CD4-positive, alpha-beta T cell (primary cell): ENCODE measurements at regions not wholly inside any gene's neighbourhood (a gene's known extent, or its start where the extent isn't known, plus 50 kb on each side); places are given as distances from the start of the nearest gene placed in this dataset.

ENCODE experiments used
- ATAC-seq: fragments of 200-7000 bp; cut with Tn5 transposase; one replicate; pipeline ENCODE4 v1.10.0; 2022; ENCODE audit warnings: mild to moderate bottlenecking; ENCODE audit not compliant: poor library complexity
- CTCF ChIA-PET: fragments of 350-600 bp; sonication (Branson Sonifier 250); formaldehyde crosslinking; loops from one replicate; lab custom pipeline; 2021; ENCODE audit warnings: antibody characterized with exemption, inconsistent platforms; lab: Charles Lee
- POLR2A ChIA-PET: fragments of 350-600 bp; sonication (Branson Sonifier 250); formaldehyde crosslinking; loops from one replicate; lab custom pipeline; 2021; ENCODE audit warnings: antibody characterized with exemption, inconsistent platforms; lab: Charles Lee
- DNase-seq, 14 experiments: peaks; one replicate each; pipeline ENCODE4 v3.0.0-alpha.2; 2013 to 2020; ENCODE audit warnings: mixed read lengths in 2 of 14
- H3K27ac ChIP-seq, 2 donors: one replicate each; pipeline versions ENCODE4 v1.5.1 to v1.7.0; 2013; ENCODE audit warnings: low read length in 2 of 2, low read depth in 1 of 2, mild to moderate bottlenecking in 1 of 2
- H3K27me3 ChIP-seq, 2 experiments: 1 replicate in 1 of 2; 2 replicates in 1 of 2; pipeline versions ENCODE4 v1.6.1 to v1.7.0; 2013; ENCODE audit warnings: low read length in 2 of 2, control low read depth in 1 of 2, mild to moderate bottlenecking in 1 of 2, moderate library complexity in 1 of 2; ENCODE audit not compliant: insufficient read depth in 2 of 2, control insufficient read depth in 1 of 2
- H3K36me3 ChIP-seq: one replicate; pipeline ENCODE4 v1.6.1; 2013; ENCODE audit warnings: low read length, control low read depth; ENCODE audit not compliant: insufficient read depth
- H3K4me1 ChIP-seq: one replicate; pipeline ENCODE4 v1.6.1; 2013; ENCODE audit warnings: low read length, control low read depth; ENCODE audit not compliant: insufficient read depth
- H3K4me3 ChIP-seq: one replicate; pipeline ENCODE4 v1.5.1; 2013; ENCODE audit warnings: mild to moderate bottlenecking, low read length, moderate library complexity
- H3K9me3 ChIP-seq, 2 experiments: 1 replicate in 1 of 2; 2 replicates in 1 of 2; pipeline versions ENCODE4 v1.6.1 to v1.7.0; 2013; ENCODE audit warnings: low read length in 2 of 2, mild to moderate bottlenecking in 2 of 2, control low read depth in 1 of 2, moderate library complexity in 1 of 2; ENCODE audit not compliant: control insufficient read depth in 1 of 2, insufficient read depth in 1 of 2
- H3K27ac Mint-ChIP-seq: one replicate; pipeline ENCODE4 v1.8.0; 2020; ENCODE audit warnings: mixed read lengths
- H3K27me3 Mint-ChIP-seq: one replicate; pipeline ENCODE4 v1.8.0; 2021; ENCODE audit warnings: mixed read lengths
- H3K36me3 Mint-ChIP-seq: one replicate; pipeline ENCODE4 v1.8.0; 2021; ENCODE audit warnings: low read depth, mixed read lengths
- H3K4me1 Mint-ChIP-seq: one replicate; pipeline ENCODE4 v1.8.0; 2021; ENCODE audit warnings: low read depth, mixed read lengths
- H3K4me3 Mint-ChIP-seq: one replicate; pipeline ENCODE4 v1.8.0; 2020; ENCODE audit warnings: mild to moderate bottlenecking, mixed read lengths
- H3K9me3 Mint-ChIP-seq: one replicate; pipeline ENCODE4 v1.8.0; 2020; ENCODE audit warnings: mixed read lengths
- intact Hi-C, 2 experiments: fragments of 100-400 bp; cut with DNase I in 1 of 2; cut with micrococcal nuclease in 1 of 2; formaldehyde crosslinking; loops; one replicate each; pipeline versions ENCODE4 v1.15.1 to v1.9.0; 2023 to 2025; cut with DNase I, micrococcal nuclease
- TF ChIP-seq, protein P1 (sequence below): fragments of 200-600 bp; IDR thresholded peaks from one replicate; pipeline ENCODE4 v1.8.0; 2022; ENCODE audit warnings: antibody characterized with exemption, mild to moderate bottlenecking

DNA sequence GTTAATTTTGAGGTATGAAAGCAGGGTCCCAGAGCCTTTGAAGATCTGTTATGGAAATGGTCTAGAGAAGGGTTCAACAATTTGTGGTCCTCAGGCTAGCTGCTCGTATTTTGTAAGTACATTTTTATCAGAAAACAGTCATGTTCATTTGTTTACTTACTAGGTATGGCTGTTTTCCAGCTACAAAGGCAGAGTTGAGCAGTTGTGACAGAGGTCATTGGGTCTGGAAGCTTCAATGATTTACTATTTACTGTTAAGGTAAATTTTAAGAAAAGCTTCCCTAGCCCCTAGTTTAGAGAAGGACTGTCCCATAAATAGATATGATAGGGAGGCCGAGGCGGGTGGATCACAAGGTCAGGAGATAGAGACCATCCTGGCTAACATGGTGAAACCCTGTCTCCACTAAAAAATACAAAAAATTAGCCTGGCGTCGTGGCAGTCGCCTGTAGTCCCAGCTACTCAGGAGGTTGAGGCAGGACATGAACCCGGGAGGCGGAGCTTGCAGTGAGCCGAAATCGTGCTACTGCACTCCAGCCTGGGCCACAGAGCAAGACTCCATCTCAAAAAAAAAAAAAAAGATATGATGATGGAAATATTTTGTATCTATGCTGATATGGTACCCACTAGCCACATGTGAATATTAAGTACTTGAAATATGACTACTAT lies 538.4 kb upstream of the CITED2 start:
- Mint-ChIP-seq H3K4me1 (no peaks in the 10 kb centered on the region), H3K27me3 (peaks cover 6% of the 10 kb centered on the region), H3K4me3 (no peak overlapping the region), H3K36me3 (no peaks in the 10 kb centered on the region), H3K27ac (no peak overlapping the region), H3K9me3 (no peaks in the 10 kb centered on the region)
- H3K36me3 ChIP-seq = no peaks in the 10 kb centered on the region
- ATAC-seq (no peak), DNase-seq (no peak)
- TF ChIP-seq, protein P1, sequence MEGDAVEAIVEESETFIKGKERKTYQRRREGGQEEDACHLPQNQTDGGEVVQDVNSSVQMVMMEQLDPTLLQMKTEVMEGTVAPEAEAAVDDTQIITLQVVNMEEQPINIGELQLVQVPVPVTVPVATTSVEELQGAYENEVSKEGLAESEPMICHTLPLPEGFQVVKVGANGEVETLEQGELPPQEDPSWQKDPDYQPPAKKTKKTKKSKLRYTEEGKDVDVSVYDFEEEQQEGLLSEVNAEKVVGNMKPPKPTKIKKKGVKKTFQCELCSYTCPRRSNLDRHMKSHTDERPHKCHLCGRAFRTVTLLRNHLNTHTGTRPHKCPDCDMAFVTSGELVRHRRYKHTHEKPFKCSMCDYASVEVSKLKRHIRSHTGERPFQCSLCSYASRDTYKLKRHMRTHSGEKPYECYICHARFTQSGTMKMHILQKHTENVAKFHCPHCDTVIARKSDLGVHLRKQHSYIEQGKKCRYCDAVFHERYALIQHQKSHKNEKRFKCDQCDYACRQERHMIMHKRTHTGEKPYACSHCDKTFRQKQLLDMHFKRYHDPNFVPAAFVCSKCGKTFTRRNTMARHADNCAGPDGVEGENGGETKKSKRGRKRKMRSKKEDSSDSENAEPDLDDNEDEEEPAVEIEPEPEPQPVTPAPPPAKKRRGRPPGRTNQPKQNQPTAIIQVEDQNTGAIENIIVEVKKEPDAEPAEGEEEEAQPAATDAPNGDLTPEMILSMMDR = no peak
- no peaks in the 10 kb centered on the region for H3K27me3 ChIP-seq
- no peak overlapping the region for H3K27ac ChIP-seq
- H3K4me1 ChIP-seq = no peaks in the 10 kb centered on the region
- ChIA-PET POLR2A (no interaction called here), CTCF (no interaction called here)
- no peaks in the 10 kb centered on the region for H3K9me3 ChIP-seq
- intact Hi-C loops = no loop called here
- H3K4me3 ChIP-seq = no peak overlapping the region

DNA sequence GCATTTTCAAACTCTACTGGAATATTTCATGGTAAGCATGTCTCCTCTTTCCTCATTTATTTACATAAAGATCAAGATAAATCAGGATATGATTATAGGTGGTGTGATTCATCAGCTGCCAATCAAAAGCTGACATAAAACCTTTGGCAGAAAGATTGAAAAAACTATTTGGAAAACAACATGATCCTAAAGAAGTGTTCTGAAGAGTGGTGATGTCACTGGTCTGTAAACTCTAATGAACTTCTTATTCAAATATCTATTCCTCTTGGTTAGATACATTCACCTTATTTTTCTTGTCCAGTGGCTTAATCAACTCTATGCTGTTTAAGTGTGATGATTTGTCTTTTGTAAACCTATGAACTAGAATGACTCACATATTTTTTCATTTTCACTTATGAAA lies 535.5 kb upstream of the CITED2 start:
- H3K9me3 Mint-ChIP-seq = no peaks in the 10 kb centered on the region
- Histone ChIP-seq H3K4me3 (no peak overlapping the region), H3K9me3 (no peaks in the 10 kb centered on the region), H3K4me1 (no peaks in the 10 kb centered on the region), H3K27me3 (no peaks in the 10 kb centered on the region), H3K27ac (no peak overlapping the region), H3K36me3 (no peaks in the 10 kb centered on the region)
- no peaks in the 10 kb centered on the region for H3K36me3 Mint-ChIP-seq
- peaks cover 5% of the 10 kb centered on the region for H3K27me3 Mint-ChIP-seq
- TF ChIP-seq, protein P1 = no peak
- intact Hi-C loops = no loop called here
- POLR2A ChIA-PET = no interaction called here
- DNase-seq (no peak), ATAC-seq (no peak)
- H3K4me1 Mint-ChIP-seq = no peaks in the 10 kb centered on the region
- no peak overlapping the region for H3K27ac Mint-ChIP-seq
- CTCF ChIA-PET = interaction anchor here (1.7 kb wide), 1 partner anchor 20 kb away, joined by 4 read pairs; no protein-coding TSS in a partner anchor
- no peak overlapping the region for H3K4me3 Mint-ChIP-seq

DNA sequence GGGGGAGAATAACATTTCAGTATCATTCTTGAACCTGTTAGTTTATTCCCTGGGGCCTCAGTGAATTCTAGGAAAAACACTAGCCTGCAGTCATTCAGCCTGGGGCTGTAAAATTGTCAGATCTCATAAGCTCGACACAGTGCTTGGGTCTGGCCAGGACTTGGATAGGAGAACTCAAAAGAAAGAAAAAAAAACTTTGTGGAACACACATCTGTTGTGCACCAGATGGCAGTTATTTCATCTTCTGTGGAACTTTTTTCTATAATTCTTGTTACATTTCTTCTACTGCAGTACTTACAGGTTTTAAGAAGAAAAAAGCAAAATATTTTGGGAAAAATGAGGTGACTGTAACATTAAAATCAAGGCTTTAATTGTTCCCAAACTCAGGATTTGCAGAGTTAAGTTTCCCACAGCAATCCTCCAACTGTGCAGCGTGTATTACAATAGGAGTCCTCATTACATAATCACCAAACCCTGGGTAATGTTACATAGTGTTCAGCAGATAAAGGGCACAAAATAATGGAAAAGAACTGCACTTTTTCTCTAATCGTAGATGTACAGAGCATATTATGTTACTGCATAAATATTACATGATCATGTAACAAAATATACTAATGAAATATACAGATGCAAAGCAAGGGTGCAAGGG lies 531.1 kb upstream of the CITED2 start:
- Mint-ChIP-seq H3K36me3 (no peaks in the 10 kb centered on the region), H3K4me3 (no peak overlapping the region), H3K4me1 (no peaks in the 10 kb centered on the region), H3K9me3 (no peaks in the 10 kb centered on the region), H3K27ac (no peak overlapping the region), H3K27me3 (no peaks in the 10 kb centered on the region)
- Histone ChIP-seq H3K9me3 (no peaks in the 10 kb centered on the region), H3K4me3 (no peak overlapping the region), H3K4me1 (no peaks in the 10 kb centered on the region), H3K36me3 (no peaks in the 10 kb centered on the region), H3K27me3 (peaks cover 0 to 3% of the 10 kb centered on the region in 2 experiments), H3K27ac (no peak overlapping the region)
- CTCF ChIA-PET = no interaction called here
- no peak for ATAC-seq
- POLR2A ChIA-PET = no interaction called here
- intact Hi-C loops = no loop called here
- TF ChIP-seq, protein P1 = no peak
- no peak for DNase-seq
